Ishikawa (cell line): ENCODE measurements at regions not wholly inside any gene's neighbourhood (a gene's known extent, or its start where the extent isn't known, plus 50 kb on each side); places are given as distances from the start of the nearest gene placed in this dataset.

ENCODE experiments used
- CEBPB ChIP-seq: IDR thresholded peaks from 2 replicates; pipeline ENCODE4 v1.6.1; 2012
- CREB1 ChIP-seq: IDR thresholded peaks from 2 replicates; pipeline ENCODE4 v1.6.1; 2012; ENCODE audit warnings: low read depth
- EGR1 ChIP-seq: IDR thresholded peaks from 2 replicates; pipeline ENCODE4 v1.6.1; 2012
- EP300 ChIP-seq: IDR thresholded peaks from 2 replicates; pipeline ENCODE4 v1.6.1; 2012; ENCODE audit warnings: borderline replicate concordance
- FOXM1 ChIP-seq: IDR thresholded peaks from 2 replicates; pipeline ENCODE4 v1.6.1; 2012; ENCODE audit warnings: low read depth, borderline replicate concordance
- MAX ChIP-seq: IDR thresholded peaks from 2 replicates; pipeline ENCODE4 v1.6.1; 2012
- NFIC ChIP-seq: IDR thresholded peaks from 2 replicates; pipeline ENCODE4 v1.6.1; 2012
- RAD21 ChIP-seq: IDR thresholded peaks from 2 replicates; pipeline ENCODE4 v1.6.1; 2012; ENCODE audit warnings: low read depth
- REST ChIP-seq: IDR thresholded peaks from 2 replicates; pipeline ENCODE4 v1.6.1; 2012; ENCODE audit warnings: low read depth, mild to moderate bottlenecking
- TAF1 ChIP-seq: IDR thresholded peaks from 2 replicates; pipeline ENCODE4 v1.6.1; 2012; ENCODE audit warnings: low read depth, mild to moderate bottlenecking
- TCF12 ChIP-seq: IDR thresholded peaks from 2 replicates; pipeline ENCODE4 v1.6.1; 2012; ENCODE audit warnings: low read depth
- TEAD4 ChIP-seq: IDR thresholded peaks from 2 replicates; pipeline ENCODE4 v1.6.1; 2012
- USF1 ChIP-seq: IDR thresholded peaks from 2 replicates; pipeline ENCODE4 v1.6.1; 2012
- YY1 ChIP-seq: IDR thresholded peaks from 2 replicates; pipeline ENCODE4 v1.6.1; 2012; ENCODE audit warnings: low read depth
- ZBTB7A ChIP-seq: IDR thresholded peaks from 2 replicates; pipeline ENCODE4 v1.6.1; 2012; ENCODE audit warnings: low read depth

- TF ChIP-seq RAD21 (no peak), USF1 (no peak), EGR1 (no peak), ZBTB7A (no peak), TCF12 (no peak), FOXM1 (no peak), EP300 (no peak), YY1 (no peak), REST (no peak), TAF1 (no peak), TEAD4 (no peak), NFIC (no peak), MAX (no peak), CREB1 (no peak), CEBPB (no peak)
Measured at GRCh38 chr20:60420676-60421229, 462.5 kb downstream of the CDH26 start.

GRCh38 chr20:60422848-60423247 lies 464.6 kb downstream of the CDH26 start:
- no peak for TF ChIP-seq RAD21
- TF ChIP-seq TAF1: no peak
- no peak for TF ChIP-seq NFIC
- TF ChIP-seq MAX: no peak
- no peak for TF ChIP-seq TEAD4
- no peak for TF ChIP-seq USF1
- TF ChIP-seq CREB1: no peak
- no peak for TF ChIP-seq YY1
- TF ChIP-seq CEBPB: no peak
- TF ChIP-seq REST: no peak
- TF ChIP-seq EP300: no peak
- TF ChIP-seq FOXM1: no peak
- TF ChIP-seq TCF12: no peak
- TF ChIP-seq EGR1: no peak
- no peak for TF ChIP-seq ZBTB7A

- no peak for TF ChIP-seq CEBPB
- no peak for TF ChIP-seq TCF12
- no peak for TF ChIP-seq TAF1
- TF ChIP-seq YY1: no peak
- no peak for TF ChIP-seq EP300
- TF ChIP-seq RAD21: no peak
- no peak for TF ChIP-seq FOXM1
- no peak for TF ChIP-seq TEAD4
- no peak for TF ChIP-seq EGR1
- no peak for TF ChIP-seq CREB1
- TF ChIP-seq REST: no peak
- TF ChIP-seq USF1: no peak
- TF ChIP-seq NFIC: no peak
- TF ChIP-seq MAX: no peak
- no peak for TF ChIP-seq ZBTB7A
Measured at GRCh38 chr20:60424267-60424902, 466.2 kb downstream of the CDH26 start.
